Upper lobe of left lung (tissue), 4 donors: ENCODE measurements at regions not wholly inside any gene's neighbourhood (a gene's known extent, or its start where the extent isn't known, plus 50 kb on each side); places are given as distances from the start of the nearest gene placed in this dataset.

ENCODE experiments used
- CTCF ChIP-seq, 6 experiments: fragments of 450-650 bp in 4 of 6; fragments of 200-600 bp in 2 of 6; sonication (generic) in 2 of 6; IDR thresholded peaks; one replicate each; pipeline ENCODE4 v1.5.1; 2016 to 2019; ENCODE audit warnings: antibody characterized with exemption in 6 of 6
- EP300 ChIP-seq, 4 donors: sonication (generic); formaldehyde crosslinking; IDR thresholded peaks; one replicate each; pipeline ENCODE4 v1.5.1; 2017; ENCODE audit warnings: antibody characterized with exemption in 4 of 4, control low read depth in 2 of 4
- POLR2A ChIP-seq, 4 donors: fragments of 450-650 bp; IDR thresholded peaks; one replicate each; pipeline ENCODE4 v1.5.1; 2016 to 2017; ENCODE audit warnings: antibody characterized with exemption in 4 of 4, mild to moderate bottlenecking in 2 of 4

- no peak for TF ChIP-seq CTCF (IDR thresholded peaks at IDR 0.05)
- no peak for TF ChIP-seq EP300 (IDR thresholded peaks at IDR 0.05)
- TF ChIP-seq POLR2A (IDR thresholded peaks at IDR 0.05): no peak
Observed at GRCh38 chr13:99843872-99844271, 127.7 kb downstream of the ZIC5 start.
